Neuron (in vitro differentiated cells): ENCODE measurements at regions not wholly inside any gene's neighbourhood (a gene's known extent, or its start where the extent isn't known, plus 50 kb on each side); places are given as distances from the start of the nearest gene placed in this dataset.
"Not testable (repeated sequence)": the region's sequence is repeated elsewhere in the genome, so short reads cannot be mapped to it uniquely, and the experiment has no call there.

Source experiments
- H2AFZ ChIP-seq: one replicate; pipeline ENCODE4 v1.6.1; 2013; ENCODE audit warnings: low read depth, mild to moderate bottlenecking, inconsistent platforms, low read length, moderate library complexity
- H3K27me3 ChIP-seq: one replicate; pipeline ENCODE4 v1.6.1; 2013; ENCODE audit warnings: low read length; ENCODE audit not compliant: insufficient read depth
- H3K36me3 ChIP-seq: one replicate; pipeline ENCODE4 v1.6.1; 2013; ENCODE audit warnings: low read length; ENCODE audit not compliant: insufficient read depth
- H3K4me1 ChIP-seq: one replicate; pipeline ENCODE4 v1.6.1; 2013; ENCODE audit warnings: low read length; ENCODE audit not compliant: insufficient read depth
- H3K4me3 ChIP-seq: 2 replicates; pipeline ENCODE4 v1.5.1; 2013; ENCODE audit warnings: mild to moderate bottlenecking, low read length, moderate library complexity
- H3K9me3 ChIP-seq: one replicate; pipeline ENCODE4 v1.6.1; 2013; ENCODE audit warnings: low read length

DNA sequence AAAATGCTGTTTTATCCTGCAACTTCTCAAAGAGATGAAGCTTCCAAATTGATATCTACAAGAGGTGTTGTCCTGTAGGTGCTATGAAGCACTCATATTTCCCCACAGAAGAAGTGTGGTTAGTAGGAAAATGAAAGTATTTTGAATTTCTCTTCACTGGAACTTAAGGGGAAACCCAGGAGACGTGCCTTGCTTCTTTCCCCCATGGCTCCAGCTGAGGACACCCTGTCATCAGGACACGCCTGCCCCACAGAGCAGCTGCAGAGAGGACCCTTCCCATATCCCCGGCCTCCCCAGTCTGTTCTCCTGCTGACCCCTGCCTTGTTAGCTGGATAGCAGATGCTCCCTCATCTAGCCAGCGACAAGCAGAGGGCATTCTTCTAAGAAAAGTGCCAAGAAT is 371.3 kb downstream of the COG6 start:
- H2AFZ ChIP-seq, result no peak overlapping the region
- H3K4me1 ChIP-seq, result peaks cover 7% of the 10 kb centered on the region
- no peaks in the 10 kb centered on the region for H3K9me3 ChIP-seq
- H3K27me3 ChIP-seq, result no peaks in the 10 kb centered on the region
- no peaks in the 10 kb centered on the region for H3K36me3 ChIP-seq
- no peak overlapping the region for H3K4me3 ChIP-seq

DNA sequence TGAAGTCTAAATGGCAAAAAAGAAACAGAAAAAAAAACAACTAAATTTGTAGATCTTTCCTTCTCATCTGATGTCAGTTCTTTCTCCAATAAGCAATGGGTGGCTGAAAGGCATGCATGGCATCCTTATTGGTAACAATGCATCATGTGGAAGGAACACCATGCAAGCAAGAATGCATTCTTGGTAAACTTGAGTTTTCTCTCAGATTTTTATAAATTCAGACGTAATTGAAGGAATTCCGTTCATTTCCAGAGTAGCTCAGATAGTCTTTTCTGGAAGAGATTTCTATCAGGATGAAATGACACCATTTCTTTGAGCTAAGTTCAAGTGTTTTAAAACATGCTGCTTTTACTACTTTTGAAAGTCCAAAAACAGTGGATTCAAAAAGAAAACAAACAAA is 373.0 kb downstream of the COG6 start:
- H3K4me1 ChIP-seq, result peaks cover 7% of the 10 kb centered on the region
- H3K9me3 ChIP-seq, result no peaks in the 10 kb centered on the region
- H3K36me3 ChIP-seq, result no peaks in the 10 kb centered on the region
- H2AFZ ChIP-seq, result no peak overlapping the region
- no peaks in the 10 kb centered on the region for H3K27me3 ChIP-seq
- H3K4me3 ChIP-seq, result no peak overlapping the region

GRCh38 chr13:40031031-40031430 is 375.6 kb downstream of the COG6 start:
- Histone ChIP-seq H2AFZ (no peak overlapping the region), H3K9me3 (no peaks in the 10 kb centered on the region), H3K4me1 (peaks cover 4% of the 10 kb centered on the region), H3K27me3 (no peaks in the 10 kb centered on the region), H3K36me3 (no peaks in the 10 kb centered on the region), H3K4me3 (no peak overlapping the region)

DNA sequence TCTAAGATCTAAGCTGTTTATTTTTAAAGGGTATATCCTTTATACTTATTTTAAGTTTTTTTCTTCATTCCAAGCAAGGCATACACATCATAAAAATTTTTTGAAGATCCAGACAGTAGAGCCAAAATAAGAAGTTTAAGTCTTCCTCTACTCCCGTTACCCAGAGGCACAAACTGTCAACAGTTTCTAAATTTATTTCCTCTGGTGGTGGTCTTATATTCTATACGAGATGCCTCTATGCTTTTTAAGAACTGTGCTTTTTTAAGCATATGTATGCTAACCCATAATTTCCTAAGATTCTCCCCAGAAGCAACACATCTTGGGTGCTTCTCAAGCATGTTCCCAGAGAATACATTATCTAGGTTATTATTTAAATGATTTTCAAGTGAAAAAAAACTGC is 383.6 kb downstream of the COG6 start:
- Histone ChIP-seq H3K36me3 (no peaks in the 10 kb centered on the region), H2AFZ (no peak overlapping the region), H3K9me3 (no peaks in the 10 kb centered on the region), H3K27me3 (no peaks in the 10 kb centered on the region), H3K4me3 (no peak overlapping the region), H3K4me1 (no peaks in the 10 kb centered on the region)

GRCh38 chr13:40042991-40043390 is 387.5 kb downstream of the COG6 start:
- H3K4me1 ChIP-seq, result no peaks in the 10 kb centered on the region
- H3K27me3 ChIP-seq, result no peaks in the 10 kb centered on the region

GRCh38 chr13:40043764-40044163 is 388.3 kb downstream of the COG6 start:
- no peaks in the 10 kb centered on the region for H3K27me3 ChIP-seq
- H3K36me3 ChIP-seq, result no peaks in the 10 kb centered on the region
- H2AFZ ChIP-seq, result no peak overlapping the region
- no peak overlapping the region for H3K4me3 ChIP-seq
- no peaks in the 10 kb centered on the region for H3K9me3 ChIP-seq
- H3K4me1 ChIP-seq, result no peaks in the 10 kb centered on the region

More at GRCh38 chr13:40042991-40043390, 387.5 kb downstream of the COG6 start:
- H3K4me3 ChIP-seq, result no peak overlapping the region
- H2AFZ ChIP-seq, result no peak overlapping the region
- no peaks in the 10 kb centered on the region for H3K36me3 ChIP-seq
- H3K9me3 ChIP-seq, result no peaks in the 10 kb centered on the region

GRCh38 chr13:40047322-40047771 is 391.9 kb downstream of the COG6 start:
- Histone ChIP-seq H2AFZ (no peak overlapping the region), H3K9me3 (no peaks in the 10 kb centered on the region), H3K4me3 (no peak overlapping the region), H3K4me1 (no peaks in the 10 kb centered on the region), H3K27me3 (no peaks in the 10 kb centered on the region), H3K36me3 (no peaks in the 10 kb centered on the region)

DNA sequence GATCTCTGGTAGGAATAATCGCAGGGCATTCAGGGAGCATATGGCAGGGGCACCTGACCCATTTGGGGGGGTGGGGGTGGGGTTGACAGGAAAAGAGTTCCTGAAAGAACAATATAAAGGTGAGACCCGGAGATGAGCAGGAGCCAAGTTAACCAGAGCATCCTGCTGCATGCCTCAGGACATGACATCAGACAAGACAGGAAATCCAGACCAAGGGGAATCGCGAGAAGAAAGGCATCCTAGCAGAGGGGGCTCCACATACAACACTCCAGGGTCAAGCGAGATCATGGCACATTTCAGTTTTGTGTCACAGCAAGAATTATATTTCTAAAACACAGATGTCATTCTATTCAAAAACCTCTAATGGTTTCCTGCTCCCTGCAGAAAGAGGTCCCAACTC is 393.1 kb downstream of the COG6 start:
- Histone ChIP-seq H3K4me1 (no peaks in the 10 kb centered on the region), H3K9me3 (no peaks in the 10 kb centered on the region), H3K4me3 (no peak overlapping the region), H2AFZ (no peak overlapping the region), H3K36me3 (no peaks in the 10 kb centered on the region), H3K27me3 (no peaks in the 10 kb centered on the region)

- no peaks in the 10 kb centered on the region for H3K4me1 ChIP-seq
- H3K4me3 ChIP-seq, result no peak overlapping the region
- no peak overlapping the region for H2AFZ ChIP-seq
- H3K9me3 ChIP-seq, result no peaks in the 10 kb centered on the region
- no peaks in the 10 kb centered on the region for H3K27me3 ChIP-seq
- no peaks in the 10 kb centered on the region for H3K36me3 ChIP-seq
These were observed 397.5 kb downstream of the COG6 start for GRCh38 chr13:40052954-40053353.

GRCh38 chr13:40053401-40053800 is 397.9 kb downstream of the COG6 start:
- Histone ChIP-seq H3K9me3 (no peaks in the 10 kb centered on the region), H3K27me3 (no peaks in the 10 kb centered on the region), H3K4me3 (no peak overlapping the region), H3K36me3 (no peaks in the 10 kb centered on the region), H3K4me1 (no peaks in the 10 kb centered on the region), H2AFZ (no peak overlapping the region)

GRCh38 chr13:40054422-40054821 is 399.0 kb downstream of the COG6 start:
- H3K4me1 ChIP-seq, H2AFZ ChIP-seq, H3K36me3 ChIP-seq, H3K4me3 ChIP-seq, H3K9me3 ChIP-seq, H3K27me3 ChIP-seq: not testable (repeated sequence)

GRCh38 chr13:40056898-40057619 is 401.6 kb downstream of the COG6 start:
- Histone ChIP-seq H3K4me1 (peaks cover 4% of the 10 kb centered on the region), H3K9me3 (no peaks in the 10 kb centered on the region), H3K4me3 (no peak overlapping the region), H3K27me3 (no peaks in the 10 kb centered on the region), H3K36me3 (no peaks in the 10 kb centered on the region), H2AFZ (no peak overlapping the region)

- Histone ChIP-seq H3K4me1 (peaks cover 4% of the 10 kb centered on the region), H3K4me3 (no peak overlapping the region), H2AFZ (no peak overlapping the region)
These were observed 403.3 kb downstream of the COG6 start for GRCh38 chr13:40058757-40059236.

More at GRCh38 chr13:40058757-40059236, 403.3 kb downstream of the COG6 start:
- H3K36me3 ChIP-seq, result no peaks in the 10 kb centered on the region
- H3K27me3 ChIP-seq, result no peaks in the 10 kb centered on the region
- no peaks in the 10 kb centered on the region for H3K9me3 ChIP-seq
